ENCODE measurements at regions not wholly inside any gene's neighbourhood (a gene's known extent, or its start where the extent isn't known, plus 50 kb on each side); places are given as distances from the start of the nearest gene placed in this dataset.

GRCh38 chr4:162988530-162988929 is 178.2 kb downstream of the NAF1 start:
- Histone ChIP-seq H3K27me3 (no peaks in the 10 kb centered on the region), H3K27ac (no peak overlapping the region), H3K9me3 (no peaks in the 10 kb centered on the region), H3K36me3 (no peaks in the 10 kb centered on the region), H3K4me1 (no peaks in the 10 kb centered on the region), H3K4me3 (no peak overlapping the region)
- no peak for DNase-seq
- intact Hi-C loops (cut with DNase I; ENCODE audit: low total_unique reads): no loop called here
- TF ChIP-seq POLR2A (IDR thresholded peaks at IDR 0.05) (no peak), CTCF (IDR thresholded peaks at IDR 0.05) (no peak)

GRCh38 chr4:162985131-162985530 is 181.6 kb downstream of the NAF1 start:
- Histone ChIP-seq H3K36me3 (no peaks in the 10 kb centered on the region), H3K4me1 (no peaks in the 10 kb centered on the region), H3K4me3 (no peak overlapping the region), H3K9me3 (no peaks in the 10 kb centered on the region), H3K27ac (no peak overlapping the region), H3K27me3 (no peaks in the 10 kb centered on the region)
- no peak for TF ChIP-seq CTCF (IDR thresholded peaks at IDR 0.05)
- TF ChIP-seq POLR2A (IDR thresholded peaks at IDR 0.05): no peak
- no peak for DNase-seq
- intact Hi-C loops (cut with DNase I; ENCODE audit: low total_unique reads): no loop called here

GRCh38 chr4:162984621-162985020 is 182.1 kb downstream of the NAF1 start:
- TF ChIP-seq CTCF (IDR thresholded peaks at IDR 0.05) (no peak), POLR2A (IDR thresholded peaks at IDR 0.05) (no peak)
- Histone ChIP-seq H3K27me3 (no peaks in the 10 kb centered on the region), H3K36me3 (no peaks in the 10 kb centered on the region), H3K4me3 (no peak overlapping the region), H3K4me1 (no peaks in the 10 kb centered on the region), H3K27ac (no peak overlapping the region), H3K9me3 (no peaks in the 10 kb centered on the region)
- intact Hi-C loops (cut with DNase I; ENCODE audit: low total_unique reads): no loop called here
- DNase-seq: no peak

GRCh38 chr4:162981823-162982222 is 184.9 kb downstream of the NAF1 start:
- intact Hi-C loops (cut with DNase I; ENCODE audit: low total_unique reads): no loop called here
- Histone ChIP-seq H3K27ac (no peak overlapping the region), H3K4me1 (no peaks in the 10 kb centered on the region), H3K36me3 (no peaks in the 10 kb centered on the region), H3K9me3 (no peaks in the 10 kb centered on the region), H3K27me3 (no peaks in the 10 kb centered on the region), H3K4me3 (no peak overlapping the region)
- DNase-seq: no peak
- TF ChIP-seq POLR2A (IDR thresholded peaks at IDR 0.05) (no peak), CTCF (IDR thresholded peaks at IDR 0.05) (no peak)

GRCh38 chr4:162978398-162978797 is 188.3 kb downstream of the NAF1 start:
- Histone ChIP-seq H3K36me3 (no peaks in the 10 kb centered on the region), H3K27ac (no peak overlapping the region), H3K4me3 (no peak overlapping the region), H3K4me1 (no peaks in the 10 kb centered on the region), H3K27me3 (no peaks in the 10 kb centered on the region), H3K9me3 (no peaks in the 10 kb centered on the region)
- intact Hi-C loops (cut with DNase I; ENCODE audit: low total_unique reads): no loop called here
- TF ChIP-seq POLR2A (IDR thresholded peaks at IDR 0.05) (no peak), CTCF (IDR thresholded peaks at IDR 0.05) (no peak)
- no peak for DNase-seq

Measured in uterus (tissue), 3 donors.